HepG2 (cell line): ENCODE measurements at regions not wholly inside any gene's neighbourhood (a gene's known extent, or its start where the extent isn't known, plus 50 kb on each side); places are given as distances from the start of the nearest gene placed in this dataset.

ENCODE experiments used
- ATAC-seq: fragments of 200-7000 bp; cut with Tn5 transposase; 3 replicates; pipeline ENCODE4 v1.9.1; 2020; ENCODE audit warnings: mild to moderate bottlenecking, moderate library complexity
- BruUV-seq: library from RNA; stranded (reverse); fragments of 400-500 nt; replicated peaks from 2 replicates; lab custom pipeline; 2021; lab: Mats Ljungman, UMichigan
- CTCF ChIA-PET: fragments of 300-600 bp; formaldehyde crosslinking; extraction: SDS; loops from one replicate; lab custom pipeline; 2021; ENCODE audit warnings: low total read pairs, inconsistent platforms, low intra/inter-chr PET ratio; lab: Yijun Ruan, JAX
- POLR2A ChIA-PET: fragments of 350-600 bp; sonication (Branson Sonifier 250); formaldehyde crosslinking; loops from one replicate; lab custom pipeline; 2020; ENCODE audit warnings: antibody characterized with exemption, inconsistent platforms; lab: Yijun Ruan, JAX
- DNase-seq: peaks from one replicate; pipeline ENCODE4 v3.0.0-alpha.2; 2015; ENCODE audit warnings: low spot score
- FAIRE-seq: peaks from 3 replicates; lab custom pipeline; 2011; peaks lifted over from hg19 to GRCh38; lab: Jason Lieb, UNC
- H2AFZ ChIP-seq: one replicate; pipeline ENCODE4 v1.6.1; 2011; ENCODE audit warnings: low read length, inconsistent platforms
- H3K27ac ChIP-seq: fragments of 300-600 bp; 3 replicates; pipeline ENCODE4 v1.8.0; 2011; ENCODE audit warnings: mixed run types, mild to moderate bottlenecking, mixed read lengths, low read length, inconsistent platforms; ENCODE audit not compliant: insufficient read depth; ENCODE audit errors: extremely low read length
- H3K27me3 ChIP-seq, 2 experiments: fragments of 200-600 bp in 1 of 2; 2 replicates in 1 of 2; 3 replicates in 1 of 2; pipeline versions ENCODE4 v1.6.0 to v1.8.0; 2011; ENCODE audit warnings: low read length in 2 of 2, mild to moderate bottlenecking in 2 of 2, moderate library complexity in 2 of 2, inconsistent platforms in 1 of 2; ENCODE audit not compliant: insufficient read depth in 2 of 2, control insufficient read depth in 1 of 2
- H3K36me3 ChIP-seq, 2 experiments: fragments of 200-600 bp in 1 of 2; replicated peaks in 1 of 2; 2 replicates in 1 of 2; 3 replicates in 1 of 2; pipeline versions ENCODE4 v1.5.1 to v1.8.0; 2011; ENCODE audit warnings: low read length in 2 of 2, inconsistent platforms in 1 of 2; ENCODE audit not compliant: insufficient read depth in 2 of 2, control insufficient read depth in 1 of 2
- H3K4me1 ChIP-seq: 2 replicates; pipeline ENCODE4 v1.5.1; 2012; ENCODE audit warnings: low read length, inconsistent platforms; ENCODE audit not compliant: insufficient read depth
- H3K4me2 ChIP-seq: 2 replicates; pipeline ENCODE4 v1.6.0; 2011; ENCODE audit warnings: low read depth, low read length, inconsistent platforms
- H3K4me3 ChIP-seq, 3 experiments: fragments of 200-600 bp in 1 of 3; sonication (generic), shearing (Covaris generic) in 1 of 3; replicated peaks in 1 of 3; 2 replicates each; pipeline ENCODE4 v1.5.1; 2011 to 2016; ENCODE audit warnings: low read length in 3 of 3, inconsistent platforms in 2 of 3, low read depth in 2 of 3, mild to moderate bottlenecking in 2 of 3, control low read depth in 1 of 3, mixed read lengths in 1 of 3; ENCODE audit not compliant: insufficient read depth in 1 of 3
- H3K79me2 ChIP-seq: one replicate; pipeline ENCODE4 v1.6.1; 2011; ENCODE audit warnings: low read length, inconsistent platforms; ENCODE audit not compliant: insufficient read depth
- H3K9ac ChIP-seq: 2 replicates; pipeline ENCODE4 v1.6.0; 2011; ENCODE audit warnings: mild to moderate bottlenecking, low read depth, low read length, inconsistent platforms; ENCODE audit not compliant: insufficient read depth
- H3K9me3 ChIP-seq: 2 replicates; pipeline ENCODE4 v1.5.1; 2012; ENCODE audit warnings: mild to moderate bottlenecking, low read length
- H4K20me1 ChIP-seq: 2 replicates; pipeline ENCODE4 v1.6.0; 2011; ENCODE audit warnings: inconsistent platforms, mild to moderate bottlenecking, low read length, moderate library complexity; ENCODE audit not compliant: insufficient read depth
- DMAP1 ChIP-seq: IDR thresholded peaks from 2 replicates; pipeline ENCODE4 v1.6.1; 2016
- HHEX ChIP-seq: IDR thresholded peaks from 2 replicates; pipeline ENCODE4 v1.6.1; 2016; ENCODE audit warnings: control low read depth
- HOXD1 ChIP-seq: sonication (generic); formaldehyde crosslinking; IDR thresholded peaks from 2 replicates; pipeline ENCODE4 v1.5.0; 2020; ENCODE audit warnings: missing genetic modification reagents
- RFX3 ChIP-seq: IDR thresholded peaks from 2 replicates; pipeline ENCODE4 v1.6.1; 2016; ENCODE audit warnings: missing biosample characterization, missing genetic modification reagents
- SMAD1 ChIP-seq: sonication (generic); formaldehyde crosslinking; IDR thresholded peaks from 2 replicates; pipeline ENCODE4 v1.4.0; 2020; ENCODE audit warnings: missing genetic modification reagents, low read depth, mild to moderate bottlenecking, borderline replicate concordance
- ZNF180 ChIP-seq: sonication (generic); formaldehyde crosslinking; IDR thresholded peaks from 2 replicates; pipeline ENCODE4 v1.4.0; 2020; ENCODE audit warnings: low read depth, missing genetic modification reagents, borderline replicate concordance
- ZNF362 ChIP-seq: sonication (generic); formaldehyde crosslinking; IDR thresholded peaks from 2 replicates; pipeline ENCODE4 v1.4.0; 2020; ENCODE audit warnings: missing genetic modification reagents, mild to moderate bottlenecking, borderline replicate concordance
- ZNF780A ChIP-seq: sonication (generic); formaldehyde crosslinking; IDR thresholded peaks from 2 replicates; pipeline ENCODE4 v1.8.0; 2022; ENCODE audit warnings: mild to moderate bottlenecking, missing genetic modification reagents, moderate library complexity
- WGBS: methylation state at CpG from one replicate; pipeline ENCODE4 v1.1.6; 2017; ENCODE audit warnings: low lambda C conversion rate; 5-methylcytosine and 5-hydroxymethylcytosine counted together
- in situ Hi-C: cut with HindIII; loops from 2 replicates; pipeline ENCODE4 v1.10.0; 2017; ENCODE audit warnings: low pct_unique_long_range_greater_than_20kb; ENCODE audit not compliant: extremely low pct_ligation_motif_present
- intact Hi-C: fragments of 100-400 bp; cut with micrococcal nuclease; formaldehyde crosslinking; loops from one replicate; pipeline ENCODE4 v1.10.0; 2022; ENCODE audit not compliant: unreplicated experiment
- TF ChIP-seq, protein P1 (sequence below): IDR thresholded peaks from 2 replicates; pipeline ENCODE4 v1.6.1; 2016; ENCODE audit warnings: missing compliant biosample characterization, missing genetic modification reagents, borderline replicate concordance
- TF ChIP-seq, protein P2 (sequence below): sonication (generic); formaldehyde crosslinking; conservative IDR thresholded peaks from 2 replicates; pipeline ENCODE4 v1.4.0; 2020; ENCODE audit warnings: missing genetic modification reagents
- TF ChIP-seq, protein P3 (sequence below): sonication (generic); formaldehyde crosslinking; IDR thresholded peaks from 2 replicates; pipeline ENCODE4 v1.5.1; 2020; ENCODE audit warnings: mild to moderate bottlenecking, missing genetic modification reagents, borderline replicate concordance
- TF ChIP-seq, protein P4 (sequence below): IDR thresholded peaks from 2 replicates; pipeline ENCODE4 v1.6.1; 2016; ENCODE audit warnings: missing biosample characterization, missing genetic modification reagents, low read depth
- TF ChIP-seq, protein P5 (sequence below): sonication (generic); formaldehyde crosslinking; IDR thresholded peaks from 2 replicates; pipeline ENCODE4 v1.4.0; 2020; ENCODE audit warnings: mild to moderate bottlenecking, missing genetic modification reagents, borderline replicate concordance

GRCh38 chr10:88181902-88182600 lies 318.6 kb downstream of the PTEN start:
- ChIA-PET POLR2A (no interaction called here), CTCF (no interaction called here)
- intact Hi-C loops (no loop called here), in situ Hi-C loops (no loop called here)
- H3K79me2 ChIP-seq = no peaks in the 10 kb centered on the region
- H3K4me2 ChIP-seq = no peak overlapping the region
- H3K9me3 ChIP-seq = no peaks in the 10 kb centered on the region
- DNase-seq = no peak
- H3K27me3 ChIP-seq = no peaks in the 10 kb centered on the region
- no TSS peak for BruUV-seq
- H3K4me1 ChIP-seq = no peaks in the 10 kb centered on the region
- no peak overlapping the region for H3K9ac ChIP-seq
- no peaks in the 10 kb centered on the region for H4K20me1 ChIP-seq
- H3K27ac ChIP-seq = no peak overlapping the region
- no peak overlapping the region for H2AFZ ChIP-seq
- 26% methylated on average over 3 of the region's 3 CpGs for WGBS
- no peak for ATAC-seq
- no peak overlapping the region for H3K4me3 ChIP-seq
- H3K36me3 ChIP-seq = no peaks in the 10 kb centered on the region
- no peak for FAIRE-seq
- no peak for TF ChIP-seq ZNF362 (CRISPR knock-in tag)
- TF ChIP-seq DMAP1 = no peak
- no peak for TF ChIP-seq ZNF780A
- TF ChIP-seq, protein P1, sequence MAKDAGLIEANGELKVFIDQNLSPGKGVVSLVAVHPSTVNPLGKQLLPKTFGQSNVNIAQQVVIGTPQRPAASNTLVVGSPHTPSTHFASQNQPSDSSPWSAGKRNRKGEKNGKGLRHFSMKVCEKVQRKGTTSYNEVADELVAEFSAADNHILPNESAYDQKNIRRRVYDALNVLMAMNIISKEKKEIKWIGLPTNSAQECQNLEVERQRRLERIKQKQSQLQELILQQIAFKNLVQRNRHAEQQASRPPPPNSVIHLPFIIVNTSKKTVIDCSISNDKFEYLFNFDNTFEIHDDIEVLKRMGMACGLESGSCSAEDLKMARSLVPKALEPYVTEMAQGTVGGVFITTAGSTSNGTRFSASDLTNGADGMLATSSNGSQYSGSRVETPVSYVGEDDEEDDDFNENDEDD (CRISPR knock-in tag) = no peak
- TF ChIP-seq, protein P2, sequence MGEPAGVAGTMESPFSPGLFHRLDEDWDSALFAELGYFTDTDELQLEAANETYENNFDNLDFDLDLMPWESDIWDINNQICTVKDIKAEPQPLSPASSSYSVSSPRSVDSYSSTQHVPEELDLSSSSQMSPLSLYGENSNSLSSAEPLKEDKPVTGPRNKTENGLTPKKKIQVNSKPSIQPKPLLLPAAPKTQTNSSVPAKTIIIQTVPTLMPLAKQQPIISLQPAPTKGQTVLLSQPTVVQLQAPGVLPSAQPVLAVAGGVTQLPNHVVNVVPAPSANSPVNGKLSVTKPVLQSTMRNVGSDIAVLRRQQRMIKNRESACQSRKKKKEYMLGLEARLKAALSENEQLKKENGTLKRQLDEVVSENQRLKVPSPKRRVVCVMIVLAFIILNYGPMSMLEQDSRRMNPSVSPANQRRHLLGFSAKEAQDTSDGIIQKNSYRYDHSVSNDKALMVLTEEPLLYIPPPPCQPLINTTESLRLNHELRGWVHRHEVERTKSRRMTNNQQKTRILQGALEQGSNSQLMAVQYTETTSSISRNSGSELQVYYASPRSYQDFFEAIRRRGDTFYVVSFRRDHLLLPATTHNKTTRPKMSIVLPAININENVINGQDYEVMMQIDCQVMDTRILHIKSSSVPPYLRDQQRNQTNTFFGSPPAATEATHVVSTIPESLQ (CRISPR knock-in tag) = no peak
- TF ChIP-seq HHEX (CRISPR knock-in tag) = no peak
- TF ChIP-seq HOXD1 (CRISPR knock-in tag) = no peak
- TF ChIP-seq, protein P3, sequence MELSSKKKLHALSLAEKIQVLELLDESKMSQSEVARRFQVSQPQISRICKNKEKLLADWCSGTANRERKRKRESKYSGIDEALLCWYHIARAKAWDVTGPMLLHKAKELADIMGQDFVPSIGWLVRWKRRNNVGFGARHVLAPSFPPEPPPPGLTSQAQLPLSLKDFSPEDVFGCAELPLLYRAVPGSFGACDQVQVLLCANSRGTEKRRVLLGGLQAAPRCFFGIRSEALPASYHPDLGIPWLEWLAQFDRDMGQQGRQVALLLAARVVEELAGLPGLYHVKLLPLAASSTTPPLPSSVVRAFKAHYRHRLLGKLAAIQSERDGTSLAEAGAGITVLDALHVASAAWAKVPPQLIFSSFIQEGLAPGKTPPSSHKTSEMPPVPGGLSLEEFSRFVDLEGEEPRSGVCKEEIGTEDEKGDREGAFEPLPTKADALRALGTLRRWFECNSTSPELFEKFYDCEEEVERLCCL (CRISPR knock-in tag) = no peak
- no peak for TF ChIP-seq ZNF180 (CRISPR knock-in tag)
- no peak for TF ChIP-seq RFX3
- TF ChIP-seq SMAD1 (CRISPR knock-in tag) = no peak
- TF ChIP-seq, protein P4, sequence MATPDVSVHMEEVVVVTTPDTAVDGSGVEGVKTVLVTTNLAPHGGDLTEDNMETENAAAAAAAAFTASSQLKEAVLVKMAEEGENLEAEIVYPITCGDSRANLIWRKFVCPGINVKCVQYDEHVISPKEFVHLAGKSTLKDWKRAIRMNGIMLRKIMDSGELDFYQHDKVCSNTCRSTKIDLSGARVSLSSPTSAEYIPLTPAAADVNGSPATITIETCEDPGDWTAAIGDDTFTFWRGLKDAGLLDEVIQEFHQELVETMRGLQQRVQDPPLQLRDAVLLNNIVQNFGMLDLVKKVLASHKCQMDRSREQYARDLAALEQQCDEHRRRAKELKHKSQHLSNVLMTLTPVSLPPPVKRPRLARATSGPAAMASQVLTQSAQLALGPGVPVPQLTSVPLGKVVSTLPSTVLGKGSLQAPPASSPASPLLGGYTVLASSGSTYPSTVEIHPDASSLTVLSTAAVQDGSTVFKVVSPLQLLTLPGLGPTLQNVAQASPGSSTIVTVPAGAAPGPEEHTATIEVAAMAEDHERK (CRISPR knock-in tag) = no peak
- TF ChIP-seq, protein P5, sequence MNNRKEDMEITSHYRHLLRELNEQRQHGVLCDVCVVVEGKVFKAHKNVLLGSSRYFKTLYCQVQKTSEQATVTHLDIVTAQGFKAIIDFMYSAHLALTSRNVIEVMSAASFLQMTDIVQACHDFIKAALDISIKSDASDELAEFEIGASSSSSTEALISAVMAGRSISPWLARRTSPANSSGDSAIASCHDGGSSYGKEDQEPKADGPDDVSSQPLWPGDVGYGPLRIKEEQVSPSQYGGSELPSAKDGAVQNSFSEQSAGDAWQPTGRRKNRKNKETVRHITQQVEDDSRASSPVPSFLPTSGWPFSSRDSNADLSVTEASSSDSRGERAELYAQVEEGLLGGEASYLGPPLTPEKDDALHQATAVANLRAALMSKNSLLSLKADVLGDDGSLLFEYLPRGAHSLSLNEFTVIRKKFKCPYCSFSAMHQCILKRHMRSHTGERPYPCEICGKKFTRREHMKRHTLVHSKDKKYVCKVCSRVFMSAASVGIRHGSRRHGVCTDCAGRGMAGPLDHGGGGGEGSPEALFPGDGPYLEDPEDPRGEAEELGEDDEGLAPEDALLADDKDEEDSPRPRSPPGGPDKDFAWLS = no peak
